GM21619 (cell line): ENCODE measurements at regions not wholly inside any gene's neighbourhood (a gene's known extent, or its start where the extent isn't known, plus 50 kb on each side); places are given as distances from the start of the nearest gene placed in this dataset.
"Not testable (repeated sequence)": the region's sequence is repeated elsewhere in the genome, so short reads cannot be mapped to it uniquely, and the experiment has no call there.

Source experiments
- ATAC-seq: cut with Tn5 transposase; IDR thresholded peaks from one replicate; pipeline ENCODE4 v1.9.1; 2021; ENCODE audit not compliant: unreplicated experiment

DNA sequence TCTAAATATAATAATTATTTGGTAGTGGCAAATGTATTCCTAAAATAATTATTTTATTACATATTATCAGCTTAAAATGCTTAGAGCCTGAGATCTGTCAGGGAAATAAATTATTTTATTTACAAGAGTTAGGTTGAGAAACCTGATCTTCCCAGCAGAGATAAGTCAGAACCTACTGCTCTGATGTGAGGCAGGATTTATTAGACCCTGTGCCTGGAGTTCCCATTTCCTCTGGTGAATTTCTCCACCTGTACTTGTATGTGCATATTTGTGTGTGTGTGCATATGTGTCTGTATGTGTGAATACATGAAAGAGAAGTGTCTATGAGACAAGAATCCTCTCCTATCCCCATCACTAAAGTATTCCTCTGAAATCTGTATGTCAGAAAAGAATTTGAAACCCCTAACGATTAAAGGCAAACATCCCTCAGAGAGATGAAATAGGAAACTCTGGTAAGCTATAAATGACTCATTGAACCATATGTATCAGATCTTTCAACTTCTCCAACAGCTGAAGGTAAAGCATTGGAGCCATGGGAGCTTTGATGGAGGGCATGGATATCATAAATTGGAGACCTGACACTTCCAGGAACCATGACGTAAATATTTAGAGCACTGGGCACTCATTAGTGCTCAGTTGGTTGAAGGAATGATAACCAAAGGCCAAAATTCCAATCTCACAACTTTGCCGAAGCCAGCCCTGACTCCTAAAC lies 190.9 kb downstream of the XPNPEP1 start:
- no peak for ATAC-seq

GRCh38 chr10:109729895-109730294 lies 193.4 kb downstream of the XPNPEP1 start:
- not testable (repeated sequence) for ATAC-seq

- ATAC-seq: no peak
These were observed 195.9 kb downstream of the XPNPEP1 start for GRCh38 chr10:109727436-109727835.

DNA sequence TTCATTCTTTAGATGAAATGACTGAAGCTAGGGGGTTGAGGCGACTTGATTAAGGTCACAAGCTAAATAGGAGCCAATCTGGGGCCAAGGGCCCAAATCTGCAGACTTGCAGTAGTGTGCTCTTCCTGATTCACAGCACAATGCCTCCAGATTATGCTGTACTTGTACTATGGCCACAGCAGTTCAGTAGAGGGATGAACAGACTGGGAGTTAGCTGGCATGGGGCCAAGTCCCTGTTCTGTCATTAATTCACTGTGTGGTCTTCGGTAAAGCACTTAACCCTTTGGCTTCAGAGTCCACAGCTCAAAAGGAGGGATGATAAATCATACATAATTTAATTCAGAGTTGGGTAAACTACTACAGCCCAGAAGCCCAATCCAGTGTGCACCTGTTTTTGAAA lies 196.8 kb downstream of the XPNPEP1 start:
- no peak for ATAC-seq

DNA sequence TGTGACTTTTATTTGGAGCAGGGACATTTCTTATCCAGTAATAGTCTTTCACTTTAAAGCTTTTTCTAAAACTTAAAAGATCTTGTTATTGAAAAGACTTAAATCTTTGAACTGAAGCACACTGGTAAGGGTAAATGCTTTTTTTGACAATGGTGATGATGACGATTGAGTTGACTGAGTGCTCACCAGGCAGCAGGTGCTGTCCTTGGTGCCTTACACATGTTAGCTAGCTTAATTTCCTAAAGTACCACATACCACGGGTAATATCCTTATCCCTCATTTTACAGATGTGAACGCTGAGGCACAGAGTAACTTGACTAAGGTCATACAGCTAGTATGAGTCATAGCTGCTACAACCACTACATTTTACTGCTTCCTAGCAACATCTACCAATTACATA lies 200.0 kb downstream of the XPNPEP1 start:
- no peak for ATAC-seq

DNA sequence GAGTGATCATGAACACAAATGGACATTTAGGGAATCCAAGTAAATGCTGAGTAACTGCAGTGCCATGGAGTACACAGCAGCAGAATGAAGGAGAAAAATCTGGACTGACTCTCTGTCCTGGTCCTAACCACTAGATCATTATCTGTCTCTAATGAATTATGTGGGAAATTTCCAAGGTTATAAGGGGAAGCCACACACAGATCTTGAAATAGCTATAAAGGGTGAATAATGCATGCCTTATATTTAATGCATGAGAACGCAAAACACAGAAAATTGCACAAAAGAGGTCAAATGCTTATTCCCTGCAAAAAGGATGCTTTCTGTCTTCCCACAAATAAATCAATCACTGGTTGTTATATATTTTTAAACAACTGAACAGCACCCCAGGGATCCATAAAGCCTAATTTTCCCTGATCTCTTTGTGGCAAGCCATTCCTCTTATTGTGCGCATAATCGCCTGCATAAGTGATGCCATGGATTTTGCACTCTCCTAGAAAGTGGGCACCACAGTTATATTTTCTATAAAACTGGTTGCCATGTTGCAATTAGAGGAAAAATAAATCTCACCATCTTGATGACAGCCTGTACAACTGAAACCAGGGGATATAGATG lies 201.8 kb downstream of the XPNPEP1 start:
- no peak for ATAC-seq

GRCh38 chr10:109706026-109706560 lies 217.2 kb downstream of the XPNPEP1 start:
- ATAC-seq: no peak

GRCh38 chr10:109701633-109702215 lies 221.6 kb downstream of the XPNPEP1 start:
- no peak for ATAC-seq

DNA sequence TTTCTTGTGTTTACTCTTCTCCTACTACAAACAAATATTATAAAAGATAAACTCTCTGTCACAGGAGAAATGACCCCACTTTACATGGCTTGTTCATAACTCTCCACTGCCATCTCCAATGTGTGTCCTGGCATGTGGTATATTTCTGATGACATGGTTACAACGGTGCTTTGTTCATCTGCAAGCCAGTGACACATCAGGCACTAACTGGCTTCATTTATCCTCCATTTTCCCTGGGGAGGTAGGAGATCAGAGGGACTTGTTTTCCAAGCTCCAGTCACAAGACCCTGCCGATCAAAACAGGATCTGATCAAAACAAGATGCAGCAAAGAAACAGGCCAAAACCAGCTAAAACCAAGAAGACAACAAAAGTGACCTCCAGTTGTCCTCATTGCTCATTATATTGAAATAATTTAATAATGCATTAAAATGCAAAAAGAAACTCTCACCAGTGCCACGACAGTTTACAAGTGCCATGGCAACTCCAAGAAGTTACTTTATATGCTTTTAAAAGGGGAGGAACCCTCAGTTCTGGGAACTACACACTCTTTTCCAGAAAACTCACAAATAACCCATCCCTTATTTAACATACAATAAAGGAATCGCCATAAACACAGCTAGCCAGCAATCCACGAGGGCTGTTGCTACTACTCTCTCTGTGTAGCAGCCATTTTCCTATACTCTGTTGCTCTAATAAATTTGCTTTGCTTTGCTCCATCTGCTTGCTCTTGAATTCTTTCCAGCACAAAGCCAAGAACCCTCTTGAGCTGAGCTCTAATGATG lies 224.2 kb downstream of the XPNPEP1 start:
- no peak for ATAC-seq

DNA sequence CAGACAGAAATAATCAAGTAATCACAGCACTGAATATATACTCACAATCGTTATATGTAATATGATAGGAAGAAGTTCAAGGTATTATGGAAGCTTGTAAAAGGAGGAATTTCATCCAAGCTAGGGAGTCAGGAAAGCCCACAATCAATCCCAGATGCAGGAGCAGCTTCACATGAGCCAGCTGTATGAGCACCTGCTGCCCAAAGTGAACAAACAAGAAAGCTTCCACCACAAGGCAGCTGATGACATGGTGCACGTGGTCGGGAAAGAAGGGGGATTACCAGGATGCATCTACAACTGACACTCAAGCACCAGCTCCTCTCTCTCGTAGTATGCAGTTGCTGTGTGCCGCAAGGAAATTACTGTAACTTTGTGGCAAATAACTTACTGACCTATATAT lies 225.2 kb downstream of the XPNPEP1 start:
- no peak for ATAC-seq

DNA sequence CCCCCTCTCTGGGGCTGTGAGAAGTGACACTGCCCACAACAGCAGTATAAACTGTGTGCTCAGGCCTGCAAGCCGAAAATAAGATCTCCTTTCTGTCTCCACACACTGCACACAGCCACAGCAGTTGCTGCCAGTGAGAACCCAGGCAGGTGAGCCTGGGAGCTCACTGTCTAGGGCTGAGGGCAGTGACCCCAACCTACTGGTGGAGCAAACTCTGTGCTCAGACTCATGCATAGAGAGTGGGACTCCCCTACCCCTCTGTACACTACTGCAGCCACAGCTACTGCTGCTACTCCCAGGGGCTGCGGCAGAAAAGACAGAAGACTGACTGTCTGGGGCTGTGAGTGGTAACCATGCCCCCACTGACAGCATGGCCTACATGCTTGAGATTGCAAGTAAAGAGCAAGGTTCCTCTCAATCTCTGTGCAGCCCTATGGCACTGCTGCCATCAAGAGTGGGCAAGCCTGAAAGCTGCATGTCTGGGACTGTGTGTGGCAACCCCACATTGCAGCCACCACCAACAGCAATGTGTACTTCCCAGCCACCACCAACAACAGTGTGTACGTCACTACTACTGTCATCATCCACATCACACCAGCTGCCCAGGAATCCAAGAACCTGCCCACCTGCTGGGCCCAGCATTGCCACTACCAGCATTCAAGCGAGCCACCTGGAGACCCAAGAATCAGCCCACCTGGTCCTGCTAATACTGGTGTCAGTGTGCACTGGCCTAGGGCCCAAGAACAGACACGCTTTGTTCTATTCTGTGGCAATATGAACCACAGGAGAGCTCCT lies 226.1 kb downstream of the XPNPEP1 start:
- ATAC-seq: no peak

GRCh38 chr10:109696462-109696861 lies 226.8 kb downstream of the XPNPEP1 start:
- no peak for ATAC-seq

DNA sequence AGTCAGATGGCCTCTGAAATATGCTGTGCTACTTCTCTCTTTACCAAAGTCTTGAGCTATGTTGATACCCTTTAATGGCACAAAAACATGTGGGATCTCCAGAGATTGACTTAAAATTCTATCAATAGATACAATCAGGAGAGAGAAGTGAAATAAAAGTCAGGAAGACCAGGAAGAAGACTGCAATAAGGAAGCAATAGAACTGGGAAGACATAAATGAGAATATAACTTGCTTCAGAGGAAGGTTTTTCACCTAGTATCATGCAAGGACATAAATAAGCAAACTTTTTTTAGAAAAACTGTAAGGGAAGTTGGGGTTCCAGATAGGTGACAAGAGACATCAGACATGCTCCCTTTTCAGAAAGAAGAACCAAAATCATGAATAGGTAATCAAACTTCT lies 227.3 kb downstream of the XPNPEP1 start:
- no peak for ATAC-seq

GRCh38 chr10:109689785-109690184 lies 233.5 kb downstream of the XPNPEP1 start:
- no peak for ATAC-seq

DNA sequence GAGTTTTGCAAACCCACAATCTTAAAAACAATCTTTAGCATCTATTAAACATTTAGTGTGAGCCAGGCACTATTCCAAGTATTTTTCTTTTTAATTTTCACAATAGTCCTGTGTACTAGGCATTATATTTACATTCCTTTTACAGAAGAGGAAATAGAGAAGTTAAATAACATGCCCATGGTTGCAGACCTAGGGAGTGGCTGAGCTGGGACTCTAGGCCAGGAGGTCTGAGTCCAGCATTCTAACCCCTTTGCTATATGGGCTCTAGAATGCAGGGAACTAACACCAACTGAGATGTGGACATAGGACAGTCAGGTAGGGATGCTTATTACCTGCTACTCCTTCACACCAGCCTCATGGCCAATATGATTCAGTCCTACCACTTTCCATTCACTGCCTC lies 243.8 kb downstream of the XPNPEP1 start:
- no peak for ATAC-seq

GRCh38 chr10:109678857-109679256 lies 244.5 kb downstream of the XPNPEP1 start:
- no peak for ATAC-seq

GRCh38 chr10:109676703-109677102 lies 246.6 kb downstream of the XPNPEP1 start:
- ATAC-seq: no peak

DNA sequence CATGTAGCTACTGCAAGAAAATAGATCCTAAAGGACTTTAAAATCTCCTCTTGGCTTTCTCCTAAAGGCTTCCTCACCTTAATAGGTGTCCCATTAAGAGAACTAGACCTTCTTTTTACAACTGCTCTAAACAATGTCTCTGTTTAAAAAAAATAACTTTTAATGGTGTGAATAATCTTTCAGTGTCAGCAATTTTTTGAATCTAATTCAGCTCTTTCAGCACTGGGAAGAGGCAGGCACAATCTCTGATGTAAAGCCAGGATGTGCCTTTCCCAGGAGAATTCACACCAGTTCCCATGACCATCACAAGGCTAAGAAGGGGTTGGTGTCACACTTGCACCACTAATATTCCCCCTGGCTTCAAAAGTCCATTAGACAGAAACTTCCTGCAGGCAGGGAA lies 254.6 kb downstream of the XPNPEP1 start:
- ATAC-seq: no peak

GRCh38 chr10:109668154-109668665 lies 255.1 kb downstream of the XPNPEP1 start:
- ATAC-seq: no peak

- ATAC-seq: no peak
These were observed 258.0 kb downstream of the XPNPEP1 start for GRCh38 chr10:109665321-109665720.
